NB4 (cell line): ENCODE measurements at regions not wholly inside any gene's neighbourhood (a gene's known extent, or its start where the extent isn't known, plus 50 kb on each side); places are given as distances from the start of the nearest gene placed in this dataset.

Source experiments
- CTCF ChIP-seq: IDR thresholded peaks from one replicate; pipeline ENCODE4 v1.5.1; 2012; ENCODE audit warnings: low read depth, low read length
- POLR2A ChIP-seq: IDR thresholded peaks from 2 replicates; pipeline ENCODE4 v1.6.1; 2011; ENCODE audit warnings: mild to moderate bottlenecking; ENCODE audit not compliant: insufficient read length; ENCODE audit errors: extremely low read depth

GRCh38 chr11:127247261-127247851 is 246.8 kb upstream of the KIRREL3 start:
- TF ChIP-seq CTCF (no peak), POLR2A (no peak)
